ENCODE measurements at regions not wholly inside any gene's neighbourhood (a gene's known extent, or its start where the extent isn't known, plus 50 kb on each side); places are given as distances from the start of the nearest gene placed in this dataset.

DNA sequence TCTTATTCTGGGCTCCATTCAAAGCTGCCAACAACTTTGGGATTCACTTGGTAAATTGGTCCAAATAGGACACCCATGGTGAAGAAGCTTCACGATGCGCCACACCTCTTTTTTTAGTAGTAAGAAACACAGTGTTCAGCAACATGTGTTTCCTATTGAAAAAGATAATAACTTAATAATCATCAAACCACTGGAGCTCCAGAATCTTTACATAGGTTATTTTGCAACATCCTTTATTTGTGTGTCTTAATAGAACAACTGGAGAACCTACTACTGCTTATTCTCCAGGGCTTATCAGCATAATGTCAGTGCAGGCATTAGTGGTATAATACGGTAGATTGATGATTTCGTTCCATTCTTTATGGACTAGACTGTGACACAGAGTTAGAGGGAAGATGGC is 63.3 kb upstream of the DAPK1 start:
- TF ChIP-seq POLR2A (IDR thresholded peaks at IDR 0.05; ENCODE audit: low read depth, low read length) = no peak
- no peak for TF ChIP-seq POLR2AphosphoS5 (IDR thresholded peaks at IDR 0.05; ENCODE audit: low read depth, low read length)
- TF ChIP-seq TAF1 (IDR thresholded peaks at IDR 0.05; ENCODE audit: borderline replicate concordance, low read depth, low read length) = no peak

All from GM12892 (cell line).